CD4-positive, alpha-beta T cell treated with Interleukin-17A for 1 hour (primary cell): ENCODE measurements at regions not wholly inside any gene's neighbourhood (a gene's known extent, or its start where the extent isn't known, plus 50 kb on each side); places are given as distances from the start of the nearest gene placed in this dataset.

Experiments used
- DNase-seq: peaks from one replicate; pipeline ENCODE4 v3.0.0-alpha.2; 2020

DNA sequence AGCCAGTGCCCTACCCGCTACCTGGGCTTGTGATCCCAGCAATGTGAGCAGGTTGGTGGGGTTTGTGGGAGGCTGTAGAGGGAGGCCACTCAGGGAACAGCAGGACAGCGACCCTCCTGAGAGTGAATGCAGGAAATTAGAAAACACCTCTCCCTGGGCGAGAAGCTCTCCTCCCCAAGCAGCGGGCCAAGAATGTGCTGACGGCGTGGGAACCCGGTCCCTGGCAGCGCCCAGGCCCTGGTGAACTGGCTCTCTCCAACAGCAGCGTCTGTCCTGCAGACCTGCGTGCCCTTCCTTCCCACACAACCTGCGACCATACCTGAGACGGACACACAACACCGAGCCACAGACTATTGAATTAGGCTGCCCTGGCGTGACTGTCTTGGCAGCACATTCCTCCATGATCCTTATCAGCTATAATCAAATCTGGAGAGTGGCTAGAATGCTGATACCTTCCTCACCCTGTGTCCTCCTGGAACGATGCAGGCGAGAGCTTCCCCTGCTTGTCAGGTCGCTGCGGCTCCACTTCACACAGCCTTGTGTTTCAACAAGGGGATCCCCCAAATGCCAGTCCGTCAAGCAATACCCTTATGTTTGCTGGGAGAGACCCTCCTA is 114.8 kb upstream of the GSC start:
- no peak for DNase-seq

- DNase-seq: no peak
These were observed 112.5 kb upstream of the GSC start for GRCh38 chr14:94882401-94882800.

DNA sequence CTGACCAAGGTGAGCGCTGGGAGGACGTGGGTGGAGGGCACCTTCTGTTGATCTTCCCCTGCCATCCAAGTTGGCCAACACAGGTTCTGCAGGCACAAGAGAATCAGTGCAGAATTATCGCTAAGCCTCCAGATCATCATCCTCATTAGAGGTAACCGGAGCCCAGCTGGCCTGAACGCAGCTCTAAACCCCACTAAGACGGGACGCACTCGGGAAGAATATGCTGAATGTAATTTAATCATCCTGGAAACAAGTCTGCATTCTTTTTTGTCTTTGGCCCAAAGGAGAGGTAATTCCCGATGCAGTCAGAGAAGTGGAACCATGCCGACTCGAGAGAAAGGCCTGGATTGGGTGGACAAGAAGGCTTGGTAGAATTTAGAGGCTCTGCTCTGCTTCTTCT is 111.0 kb upstream of the GSC start:
- no peak for DNase-seq

DNA sequence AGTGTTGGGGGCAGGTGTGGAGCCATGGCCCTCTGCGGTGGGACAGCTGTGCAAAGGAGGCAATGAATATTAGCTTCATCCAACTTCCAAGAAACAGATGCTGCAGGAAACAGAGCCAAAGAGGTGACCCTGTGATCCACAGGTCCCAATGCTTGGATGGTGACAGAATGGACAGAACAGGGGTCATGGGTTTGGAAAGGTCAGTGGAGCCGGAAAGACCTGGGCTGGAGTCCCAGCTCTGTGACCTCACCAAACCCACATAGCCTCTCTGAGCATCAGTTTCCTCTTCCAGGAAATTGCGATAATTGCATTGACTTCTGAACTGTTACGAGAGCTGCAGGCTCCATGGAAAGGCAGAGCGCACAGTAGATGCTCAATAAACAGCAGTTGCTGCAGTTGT is 110.2 kb upstream of the GSC start:
- no peak for DNase-seq

- no peak for DNase-seq
These were observed 109.6 kb upstream of the GSC start for GRCh38 chr14:94879537-94879936.

- DNase-seq: no peak
These were observed 106.4 kb upstream of the GSC start for GRCh38 chr14:94876306-94876705.

DNA sequence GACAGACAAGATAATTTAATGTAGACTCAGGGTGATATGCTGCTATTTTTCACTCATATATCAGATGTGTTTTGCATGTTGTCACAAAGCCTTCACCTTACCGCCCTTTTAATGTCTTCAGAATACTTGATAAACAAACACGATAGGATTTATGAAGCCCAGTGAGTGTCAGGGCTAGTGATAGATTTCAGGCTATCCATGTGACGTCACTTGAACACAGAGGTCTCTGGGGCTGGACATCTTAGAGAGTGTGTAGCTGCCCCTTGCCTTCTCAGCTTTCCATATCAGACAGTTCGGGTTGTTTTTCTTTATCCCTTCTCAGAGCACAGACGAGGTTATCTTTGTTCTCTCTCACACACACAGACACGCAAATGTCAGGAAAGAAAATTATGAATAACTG is 105.3 kb upstream of the GSC start:
- DNase-seq: no peak

DNA sequence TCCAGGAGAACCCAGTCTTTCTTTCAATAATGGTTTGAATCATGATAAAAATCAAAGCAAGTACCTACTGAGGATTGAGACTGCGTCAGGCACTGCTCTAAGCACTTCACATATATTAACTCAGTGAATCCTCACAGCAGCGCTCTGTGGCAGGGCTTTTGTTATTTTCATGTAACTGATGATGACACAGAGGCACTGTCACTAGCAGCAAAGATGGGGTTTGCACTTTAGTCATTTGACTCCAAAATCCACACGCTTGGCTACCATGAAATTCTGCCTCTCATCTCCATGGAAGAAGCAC is 98.8 kb upstream of the GSC start:
- DNase-seq: no peak

DNA sequence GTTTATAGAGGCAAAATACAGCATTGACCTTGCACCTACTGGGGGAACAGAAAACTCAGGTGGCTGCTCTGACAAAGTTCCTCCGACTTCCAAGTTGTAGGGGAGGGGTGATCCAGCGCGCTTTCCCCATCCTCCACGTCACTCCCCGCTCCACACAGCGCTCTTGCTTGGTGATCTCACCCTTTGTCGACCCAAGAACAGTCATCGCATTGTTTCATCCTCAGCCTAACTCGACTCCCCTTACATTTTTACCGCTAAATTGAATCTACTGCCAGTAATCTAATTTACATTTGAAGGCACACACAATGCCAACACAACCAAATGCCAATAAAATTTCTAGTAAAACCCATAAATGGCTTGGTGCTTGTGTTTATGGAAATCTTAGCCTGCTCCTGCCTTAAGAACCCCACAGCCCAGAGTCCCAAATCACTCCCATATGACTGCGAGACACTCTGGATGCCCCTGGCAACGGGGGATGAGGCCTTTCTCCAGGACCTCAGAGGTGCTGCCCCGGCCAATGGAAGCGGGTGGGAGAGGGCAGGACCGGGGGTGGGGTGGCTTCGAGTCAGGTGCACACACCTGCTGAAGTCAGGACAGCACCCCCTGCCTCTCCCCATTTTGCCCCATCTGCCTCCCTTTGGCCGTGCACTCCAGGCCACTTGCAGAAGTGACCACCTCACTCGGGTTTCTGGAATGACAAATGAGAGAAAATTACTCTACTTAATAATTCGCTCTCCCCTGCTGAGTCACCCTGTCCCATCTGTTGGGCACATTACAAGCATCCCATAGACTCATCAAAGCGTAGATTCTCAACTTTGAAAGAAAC is 98.2 kb upstream of the GSC start:
- no peak for DNase-seq

DNA sequence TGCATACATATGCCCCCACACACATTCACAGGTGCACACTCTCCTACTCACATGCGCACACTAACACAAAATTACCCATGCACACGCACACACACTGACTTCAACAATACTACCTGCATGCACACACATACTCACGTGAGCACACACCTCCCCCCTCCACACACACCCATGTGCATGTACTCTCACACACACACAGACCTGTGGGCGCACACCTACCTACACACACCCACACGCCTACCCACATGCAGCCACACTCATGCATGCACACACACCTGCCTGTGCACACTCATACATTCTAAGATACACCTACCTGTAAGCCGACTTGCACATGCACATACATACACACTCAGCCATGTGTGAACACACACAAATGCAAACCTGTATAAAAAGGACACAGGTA is 97.3 kb upstream of the GSC start:
- no peak for DNase-seq

DNA sequence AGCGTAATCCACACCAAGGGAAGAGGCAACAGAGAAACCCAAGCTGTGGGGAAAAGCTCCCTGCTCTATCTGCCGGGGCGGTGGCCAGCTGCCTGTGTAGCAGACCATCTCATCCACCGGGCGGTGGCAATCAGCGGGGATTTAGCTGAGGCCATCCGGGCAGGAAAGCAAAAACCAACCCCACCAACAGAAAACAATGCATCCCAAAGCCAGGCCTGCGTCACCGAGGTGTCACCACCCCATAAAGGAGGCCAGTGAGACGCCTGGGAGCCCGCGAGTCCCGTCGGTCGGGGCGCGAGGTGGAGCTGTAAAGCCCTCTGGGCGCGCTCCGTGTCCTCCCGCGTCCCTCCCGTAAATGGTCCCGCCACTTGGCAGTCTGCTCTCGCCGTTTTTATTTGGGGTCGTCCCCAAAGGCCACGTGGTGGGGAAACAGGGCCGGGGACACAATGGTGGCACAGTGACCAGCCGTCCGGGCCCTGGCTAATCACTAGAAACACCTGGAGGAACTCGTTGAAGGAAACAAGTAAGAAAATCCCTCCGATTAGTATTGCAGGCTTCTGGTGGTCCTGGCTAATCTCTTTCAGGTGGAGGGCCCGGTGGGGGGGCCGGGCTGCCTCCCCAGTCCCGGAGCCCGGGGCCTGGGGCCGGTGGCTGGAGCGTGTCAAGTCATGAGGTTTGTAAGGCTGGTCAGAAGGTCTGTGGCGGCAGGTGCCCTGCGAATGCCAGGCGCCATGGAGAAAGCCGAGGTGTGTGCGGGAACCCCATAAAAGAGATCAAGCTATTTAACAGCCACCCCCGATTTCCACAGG is 94.7 kb upstream of the GSC start:
- no peak for DNase-seq

DNA sequence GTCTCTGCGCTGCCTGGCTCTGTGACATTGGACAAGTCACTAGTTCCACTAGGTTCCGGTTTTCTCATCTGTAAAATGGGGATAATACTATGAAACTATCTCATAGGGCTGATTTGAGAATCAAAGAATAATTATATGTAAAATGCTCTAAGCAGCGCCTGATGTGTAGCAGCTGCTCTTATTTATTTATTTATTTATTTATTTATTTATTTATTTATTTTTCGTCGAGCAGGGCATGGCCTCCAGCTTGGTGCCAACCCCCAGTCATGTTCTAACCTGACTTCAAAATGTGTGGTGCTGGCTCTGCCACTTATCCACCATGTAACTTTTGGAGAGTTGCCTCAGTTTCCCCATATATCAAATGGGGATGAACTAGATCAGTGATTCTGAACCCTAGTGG is 93.5 kb upstream of the GSC start:
- no peak for DNase-seq

DNA sequence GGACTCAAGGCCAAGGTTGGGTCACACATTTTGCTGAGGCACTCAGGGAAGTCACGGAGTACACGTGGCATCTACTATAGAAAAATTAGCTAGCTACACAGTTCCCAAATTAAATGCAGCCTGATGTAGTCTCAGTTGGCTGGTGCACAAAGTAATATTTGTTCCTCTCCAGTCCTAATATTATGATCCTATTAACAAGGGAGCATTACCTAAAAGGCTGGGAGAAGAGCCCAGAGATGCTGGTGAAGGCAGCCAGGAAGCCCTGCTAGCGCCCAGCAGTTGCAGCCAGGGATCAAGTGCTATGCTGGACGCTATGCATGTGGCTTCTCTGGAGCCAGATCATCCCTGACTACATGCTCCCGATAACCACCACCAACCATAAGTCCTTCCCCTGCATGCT is 88.0 kb upstream of the GSC start:
- DNase-seq: no peak

DNA sequence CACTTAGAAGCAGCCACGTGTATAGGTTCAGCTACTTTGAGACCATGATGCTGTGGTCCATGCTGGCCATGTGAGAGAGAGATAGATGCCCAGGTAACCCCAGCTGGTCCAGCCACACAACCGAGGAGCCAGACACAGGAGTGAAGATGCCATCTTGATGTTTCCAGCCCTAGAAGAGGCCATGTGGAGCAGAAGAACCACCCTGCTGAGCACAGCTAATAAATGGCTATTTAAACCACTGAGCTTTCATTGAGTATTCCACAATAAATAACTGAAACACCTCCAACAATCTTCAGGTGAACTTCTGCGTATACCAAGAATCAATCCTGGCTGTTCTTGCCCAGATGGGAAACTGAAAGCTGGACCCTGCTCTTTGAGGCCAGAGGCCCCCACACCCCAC is 84.0 kb upstream of the GSC start:
- no peak for DNase-seq

- DNase-seq: no peak
These were observed 80.6 kb upstream of the GSC start for GRCh38 chr14:94850309-94851211.

- DNase-seq: no peak
These were observed 74.8 kb upstream of the GSC start for GRCh38 chr14:94844593-94845152.

DNA sequence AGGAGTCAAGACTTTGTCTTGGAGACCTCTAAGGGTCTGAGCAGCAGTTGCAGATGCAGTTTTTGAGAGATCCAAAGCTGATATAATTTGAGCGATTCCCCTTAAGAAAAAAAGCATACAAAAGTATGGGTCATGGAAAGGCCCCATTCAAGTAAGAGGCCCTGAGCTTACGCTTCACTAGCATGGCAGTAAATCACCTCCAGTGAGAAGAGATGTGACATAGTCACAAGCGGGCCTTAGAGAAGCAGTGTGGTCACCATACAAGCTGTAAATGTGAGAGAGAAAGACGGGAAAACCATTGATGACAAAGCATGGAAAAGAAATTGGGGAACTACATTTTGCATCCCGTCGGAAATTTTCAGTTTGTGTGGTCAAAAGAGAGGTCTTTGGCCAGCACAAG is 70.6 kb upstream of the GSC start:
- no peak for DNase-seq

- DNase-seq: no peak
These were observed 69.4 kb upstream of the GSC start for GRCh38 chr14:94839348-94839747.

DNA sequence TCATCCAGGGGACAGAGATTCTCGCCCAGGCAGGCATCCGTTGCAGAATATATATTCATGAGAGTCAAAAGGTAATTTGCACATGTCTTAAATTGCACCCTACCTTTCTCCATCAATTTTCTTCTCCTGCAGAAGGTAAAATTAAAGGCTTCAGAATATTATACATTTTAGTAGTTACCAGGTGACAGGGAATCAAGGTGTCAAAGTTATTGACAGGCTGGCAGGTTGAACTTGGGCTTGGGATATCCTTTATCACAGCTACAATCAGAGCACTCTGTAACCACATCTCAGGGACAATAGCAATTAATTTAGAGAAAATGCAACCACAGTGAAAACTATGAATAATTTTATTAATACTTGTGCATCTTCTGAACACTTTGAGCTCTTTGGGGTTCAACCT is 66.9 kb upstream of the GSC start:
- DNase-seq: no peak

- no peak for DNase-seq
These were observed 63.7 kb upstream of the GSC start for GRCh38 chr14:94833633-94834032.

DNA sequence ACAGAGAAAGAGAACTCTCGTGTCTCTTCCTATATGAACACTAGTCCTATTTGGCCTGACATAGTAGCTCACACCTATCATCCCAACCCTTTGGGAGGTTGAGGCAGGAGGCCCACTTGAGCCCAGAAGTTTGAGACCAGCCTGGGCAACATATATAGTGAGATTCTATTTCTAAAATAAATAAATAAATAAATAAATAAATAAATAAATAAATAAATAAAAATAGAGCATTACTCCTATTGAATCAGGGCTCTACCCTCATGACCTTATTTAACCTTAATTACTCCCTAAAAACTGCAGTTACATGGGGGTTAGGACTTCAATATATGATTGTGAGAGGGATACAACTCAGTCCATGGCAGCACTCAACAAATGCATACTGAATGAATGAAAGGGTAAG is 61.2 kb upstream of the GSC start:
- no peak for DNase-seq

- DNase-seq: no peak
These were observed 58.0 kb upstream of the GSC start for GRCh38 chr14:94827711-94828447.
